SKM-1 (cell line): ENCODE measurements at regions not wholly inside any gene's neighbourhood (a gene's known extent, or its start where the extent isn't known, plus 50 kb on each side); places are given as distances from the start of the nearest gene placed in this dataset.

ENCODE experiments used
- DNase-seq: peaks from one replicate; lab custom pipeline; 2025; ENCODE audit not compliant: unreplicated experiment; lab: John Stamatoyannopoulos, UW

DNA sequence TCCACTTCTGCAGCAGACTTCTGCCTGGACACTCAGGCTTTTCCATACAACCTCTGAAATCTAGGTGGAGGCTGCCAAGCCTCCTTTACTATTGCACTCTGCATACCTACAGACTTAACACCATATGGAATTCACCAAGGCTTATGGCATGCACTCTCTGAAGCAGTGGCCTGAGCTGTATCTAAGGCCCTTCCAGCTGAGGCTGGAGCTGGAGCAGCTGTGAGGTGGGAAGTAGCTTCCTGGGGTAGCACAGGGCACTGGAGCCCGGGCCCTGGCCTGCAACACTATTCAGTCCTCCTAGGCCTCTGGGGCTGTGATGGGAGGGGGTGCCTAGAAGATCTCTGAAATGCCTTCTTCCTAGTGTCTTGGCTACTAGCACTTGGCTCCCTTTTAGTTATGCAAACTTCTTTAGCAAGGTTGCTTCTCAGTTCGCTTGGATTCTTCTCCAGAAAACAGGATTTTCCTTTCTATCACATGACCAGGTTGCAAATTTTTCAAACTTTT is 186.6 kb upstream of the RORA start:
- DNase-seq, result no peak

DNA sequence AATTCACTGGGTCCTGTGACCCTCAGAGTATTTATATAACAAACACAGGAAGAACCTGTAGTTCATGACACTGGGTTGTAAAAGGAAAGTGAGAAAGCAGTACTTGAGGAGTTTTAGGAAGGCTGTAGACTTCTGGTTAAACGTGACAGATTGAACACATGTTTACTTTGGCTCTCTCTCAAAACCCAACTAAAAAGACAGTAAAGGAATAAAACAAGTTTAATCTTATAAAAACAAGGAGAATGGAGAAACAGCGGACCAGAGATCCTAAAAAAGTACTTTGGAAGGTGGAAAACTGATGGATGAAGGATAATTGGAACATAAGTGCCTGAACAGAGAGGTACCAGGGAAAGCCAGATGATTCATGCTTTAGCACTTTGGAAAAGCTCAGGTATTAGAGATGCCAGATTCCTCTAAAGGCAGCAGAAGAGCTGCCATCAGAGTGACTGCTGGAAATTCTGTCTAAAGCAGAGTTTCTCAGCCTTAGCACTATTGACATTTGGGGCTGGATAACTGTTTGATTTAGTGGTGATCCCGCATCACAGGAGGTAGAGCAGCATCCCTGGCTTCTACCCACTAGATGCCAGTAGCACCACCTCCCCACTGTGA is 182.9 kb upstream of the RORA start:
- no peak for DNase-seq

DNA sequence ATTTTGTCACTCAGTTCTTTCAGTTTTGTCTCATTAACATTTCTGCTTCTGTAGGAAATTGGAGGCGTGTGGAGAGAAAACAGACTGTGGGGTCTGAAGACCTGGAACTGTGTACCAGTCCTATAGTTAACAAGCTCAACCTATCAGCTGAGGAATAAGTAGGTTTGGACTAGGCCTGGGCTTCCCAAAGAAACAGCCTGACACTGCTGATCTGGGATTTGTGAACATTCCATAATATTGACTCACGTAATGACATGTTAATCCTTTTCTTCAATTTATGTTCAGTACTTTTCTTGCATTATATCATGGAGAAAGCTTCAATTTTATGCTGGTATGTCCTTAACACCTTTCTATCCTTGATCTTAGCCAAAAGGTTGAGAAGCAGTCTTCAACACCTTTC is 181.6 kb upstream of the RORA start:
- DNase-seq, result no peak

DNA sequence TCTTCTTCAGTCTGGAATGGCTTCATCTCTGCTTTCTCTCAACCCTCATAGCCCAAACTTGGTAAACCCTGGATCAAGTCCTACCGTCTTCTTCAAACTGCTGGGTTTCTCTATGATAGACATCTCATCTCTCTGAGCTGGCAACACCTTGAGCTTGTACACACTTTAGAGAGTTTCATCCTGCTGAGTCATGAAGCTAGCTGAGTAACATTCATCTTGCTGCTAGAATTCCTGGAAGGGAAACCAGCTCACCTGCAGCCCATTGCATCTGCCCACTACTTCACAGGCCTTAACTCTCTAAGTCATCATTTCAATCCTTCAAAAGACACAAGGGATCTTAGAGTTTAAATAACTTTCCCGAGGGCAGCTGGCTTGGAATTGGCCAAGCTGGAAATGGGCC is 175.5 kb upstream of the RORA start:
- no peak for DNase-seq

DNA sequence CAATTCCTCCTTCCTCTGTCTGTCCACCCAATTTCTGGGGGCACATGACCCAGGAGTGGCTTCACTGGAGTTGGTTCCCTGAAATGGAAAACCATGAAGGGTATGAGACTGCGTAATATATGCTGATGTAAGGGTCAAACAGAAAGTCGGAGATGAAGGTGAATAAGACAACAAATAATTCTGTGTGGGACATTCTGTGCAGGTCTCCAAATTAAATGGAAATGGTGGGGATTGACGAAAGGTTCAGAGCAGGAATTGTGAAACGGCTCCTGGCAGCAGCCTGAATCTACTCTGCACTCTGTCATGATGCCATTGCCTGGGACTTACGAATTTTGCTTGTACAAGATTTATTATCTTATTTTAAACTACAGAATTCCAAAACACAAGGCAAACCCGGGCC is 174.8 kb upstream of the RORA start:
- DNase-seq, result no peak

DNA sequence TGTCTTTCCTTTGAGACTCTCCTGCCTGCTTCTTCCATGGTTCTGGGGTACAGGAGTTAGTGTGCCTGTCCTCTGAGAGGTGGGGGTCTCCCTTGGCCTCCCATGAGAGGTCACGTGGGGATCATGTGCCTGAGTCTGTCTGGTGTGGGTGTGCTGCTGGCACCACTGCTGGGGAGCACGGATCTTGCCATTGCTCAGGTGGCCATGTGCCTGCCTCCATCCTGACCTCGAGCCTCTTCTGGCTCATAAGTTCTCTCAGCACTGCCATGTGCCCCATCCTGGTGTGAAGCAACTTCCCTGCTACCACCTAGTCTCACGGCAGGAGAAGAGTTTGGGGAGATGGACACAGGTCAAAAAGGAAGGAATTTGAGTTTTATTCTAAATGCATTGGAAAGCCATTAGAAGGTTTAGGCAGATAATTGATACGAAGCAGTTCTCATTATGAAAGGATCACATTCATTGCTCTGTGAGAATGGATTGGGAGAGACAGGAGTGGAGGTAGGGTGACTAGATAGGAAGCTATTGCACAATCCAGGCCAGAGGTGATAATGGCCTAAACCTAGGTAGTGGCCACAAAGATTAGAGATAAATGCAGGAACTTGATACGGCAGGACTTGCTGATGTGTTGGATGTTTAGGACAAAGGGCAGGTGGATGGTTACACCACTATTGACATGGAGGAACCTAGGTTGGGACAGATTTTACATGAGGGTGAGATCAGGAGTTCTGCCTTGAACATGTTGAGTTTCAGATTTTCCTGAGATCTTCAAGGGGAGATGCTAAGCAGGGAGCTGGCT is 173.0 kb upstream of the RORA start:
- DNase-seq, result no peak

DNA sequence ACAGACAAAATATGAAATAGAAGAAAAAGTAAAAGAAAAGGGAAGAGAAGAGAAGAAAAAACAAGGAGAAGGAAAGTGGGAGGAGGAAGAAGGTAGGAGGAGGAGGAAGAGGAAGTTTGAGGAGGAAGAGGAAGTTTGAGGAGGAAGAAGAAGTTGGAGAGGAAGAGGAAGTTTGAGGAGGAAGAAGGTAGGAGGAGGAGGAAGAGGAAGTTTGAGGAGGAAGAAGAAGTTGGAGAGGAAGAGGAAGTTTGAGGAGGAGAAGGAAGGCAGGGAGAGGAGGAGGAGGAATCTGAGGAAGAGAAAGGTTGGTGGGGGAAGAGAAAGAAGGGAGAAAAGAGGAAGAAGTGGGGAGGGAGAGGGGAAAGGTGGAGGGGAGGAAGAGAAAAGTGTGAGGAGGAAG is 169.2 kb upstream of the RORA start:
- no peak for DNase-seq

DNA sequence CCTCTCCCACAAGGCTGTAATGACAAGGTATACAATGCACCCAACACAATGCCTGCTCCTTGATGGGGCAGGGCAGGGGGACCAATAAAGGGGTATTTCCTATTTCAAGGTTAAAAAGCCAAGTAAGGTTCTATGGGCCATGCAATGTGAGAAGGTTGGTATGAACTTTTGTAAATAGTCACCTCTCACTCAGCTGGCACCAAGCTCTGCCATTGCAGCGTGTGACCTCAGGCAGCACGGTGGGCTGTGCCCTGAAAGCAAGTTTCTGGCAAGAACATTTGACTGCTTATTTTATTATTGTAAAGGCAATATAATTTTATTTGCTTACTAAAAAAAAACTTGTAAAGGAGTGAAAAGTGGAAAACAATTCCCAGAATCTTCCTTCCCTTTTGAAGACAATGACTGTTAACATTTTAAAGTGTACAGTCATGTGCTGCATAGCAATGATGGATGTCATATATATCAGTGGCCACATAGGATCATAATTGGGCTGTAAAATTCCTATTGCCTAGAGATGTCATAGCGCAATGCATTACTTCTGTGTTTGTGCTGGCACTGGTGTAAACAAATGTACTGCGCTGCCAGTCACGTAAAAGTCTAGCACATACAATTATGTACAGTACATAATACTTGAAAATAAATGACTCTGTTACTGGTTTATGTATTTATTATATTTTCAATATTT is 167.3 kb upstream of the RORA start:
- no peak for DNase-seq

DNA sequence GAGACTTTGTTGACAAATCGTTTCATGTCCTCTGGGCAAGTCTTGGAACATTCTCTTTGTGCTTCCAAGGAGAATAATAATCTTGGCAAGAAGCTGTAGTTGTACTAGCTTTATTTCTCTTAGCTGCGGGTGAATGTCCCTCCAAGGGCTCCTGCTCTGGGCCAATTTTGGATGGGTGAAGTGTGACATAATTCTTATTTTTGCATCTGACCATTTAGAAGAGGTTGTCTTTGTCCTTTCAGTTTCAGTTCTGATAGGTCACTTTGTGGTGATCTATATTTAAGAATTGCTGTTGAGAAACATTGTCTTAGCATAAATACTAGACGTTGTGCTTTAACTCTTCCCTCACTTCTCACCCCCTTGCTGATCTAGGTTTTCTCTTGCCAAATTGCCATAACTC is 164.8 kb upstream of the RORA start:
- no peak for DNase-seq

DNA sequence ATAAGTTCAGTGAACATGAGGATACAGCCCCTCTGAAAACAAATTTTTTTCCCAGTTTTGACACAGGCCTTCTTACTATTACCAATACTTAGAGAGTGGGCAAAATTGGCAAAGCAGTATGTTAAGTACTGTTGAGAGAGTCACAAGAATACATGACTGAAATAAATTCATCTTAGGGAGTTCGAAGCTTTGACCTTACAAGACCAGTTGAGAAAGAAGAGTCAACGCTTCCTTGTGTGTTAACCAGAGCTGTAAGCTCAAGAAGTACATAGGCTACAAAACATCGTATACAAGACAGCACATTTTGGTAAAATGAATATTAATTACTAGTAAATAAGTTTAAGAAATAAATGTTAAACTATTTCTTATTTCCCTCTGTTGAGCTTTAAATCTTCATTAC is 164.4 kb upstream of the RORA start:
- no peak for DNase-seq

DNA sequence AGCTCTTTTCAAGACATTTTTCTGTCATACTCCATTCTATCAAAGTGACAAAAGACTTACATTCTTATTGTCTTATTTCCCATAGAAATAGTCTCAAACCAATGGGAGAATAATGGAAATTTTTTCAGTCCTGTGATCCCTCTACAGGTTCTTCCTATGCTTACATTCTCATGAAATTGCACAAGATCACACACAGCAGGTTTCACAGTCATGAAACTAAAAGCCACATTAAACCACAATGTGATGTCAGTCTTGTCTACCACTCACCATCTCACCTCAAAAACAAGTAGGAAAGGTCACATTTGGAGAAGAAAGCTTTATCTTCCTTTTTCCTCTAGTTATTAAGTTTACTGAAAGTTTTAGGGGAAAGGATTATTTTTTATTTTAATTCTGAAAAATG is 161.0 kb upstream of the RORA start:
- no peak for DNase-seq

DNA sequence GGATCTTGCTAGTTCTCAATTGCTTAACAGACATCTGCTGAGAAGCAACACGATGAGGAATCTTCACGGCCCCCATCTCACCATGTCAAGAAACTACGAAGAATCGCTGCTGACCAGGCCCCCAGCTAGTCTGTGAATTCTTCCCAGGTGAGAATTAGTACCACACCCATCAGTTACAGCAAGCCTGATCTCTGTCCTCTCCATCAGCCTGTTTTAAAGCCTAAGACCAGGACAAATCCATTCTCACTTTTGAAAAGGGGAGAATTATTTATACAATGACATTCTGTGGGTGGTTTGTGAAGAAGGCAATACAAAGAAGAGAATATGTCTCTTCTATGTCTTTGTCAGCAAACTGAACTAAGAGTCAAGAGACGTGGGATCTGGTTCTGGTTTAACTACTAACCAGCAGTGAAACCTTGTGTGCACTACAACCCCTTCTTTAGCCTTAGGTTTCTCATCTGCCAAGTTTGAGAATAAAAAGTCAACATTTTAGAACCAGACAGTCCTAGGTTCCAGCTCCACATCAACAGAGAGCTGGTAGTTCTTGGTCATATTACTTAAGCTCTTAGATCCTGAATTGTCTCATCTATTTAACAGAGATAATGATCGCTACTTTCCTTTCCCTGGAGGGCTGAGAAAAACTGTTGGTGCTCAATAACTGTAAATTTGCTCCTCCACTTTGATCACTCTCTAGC is 160.4 kb upstream of the RORA start:
- no peak for DNase-seq

DNA sequence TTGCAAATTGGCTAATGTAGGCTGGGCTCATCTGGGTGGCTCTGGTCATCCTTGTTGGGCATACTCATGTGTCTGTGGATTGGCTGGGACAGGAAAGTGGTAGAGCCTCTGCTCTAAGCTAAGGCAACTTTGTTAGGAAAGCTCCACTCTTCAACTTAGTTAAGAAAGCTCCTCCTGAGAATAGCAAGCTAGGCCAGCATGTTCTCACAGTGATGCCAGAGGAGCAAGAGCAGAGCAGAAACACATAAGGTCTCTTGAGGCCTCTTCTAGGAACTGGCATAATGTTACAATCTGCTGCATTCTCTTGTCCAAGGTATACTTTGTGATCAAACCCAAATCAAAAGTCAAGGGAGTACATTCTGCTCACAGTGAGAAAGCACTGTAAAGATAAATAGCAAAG is 158.6 kb upstream of the RORA start:
- no peak for DNase-seq

DNA sequence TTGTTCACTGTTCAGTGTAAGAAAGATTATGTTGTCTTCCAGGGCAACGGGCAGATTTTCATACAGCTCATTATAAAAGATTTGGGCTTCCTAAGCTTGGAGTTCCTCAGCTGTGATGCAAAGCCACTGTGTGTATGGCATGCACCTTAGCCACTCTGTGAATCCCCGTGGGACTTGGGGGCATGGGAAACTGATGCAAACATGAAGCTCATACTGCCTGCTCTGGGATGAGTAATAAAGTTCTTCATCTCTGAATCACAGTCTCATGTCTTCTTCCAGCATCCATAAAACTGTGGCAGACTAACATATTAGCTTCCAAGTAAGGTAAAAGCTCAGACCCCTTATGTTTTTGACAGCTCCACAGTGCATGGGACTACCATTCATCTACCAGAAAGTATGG is 154.3 kb upstream of the RORA start:
- no peak for DNase-seq

DNA sequence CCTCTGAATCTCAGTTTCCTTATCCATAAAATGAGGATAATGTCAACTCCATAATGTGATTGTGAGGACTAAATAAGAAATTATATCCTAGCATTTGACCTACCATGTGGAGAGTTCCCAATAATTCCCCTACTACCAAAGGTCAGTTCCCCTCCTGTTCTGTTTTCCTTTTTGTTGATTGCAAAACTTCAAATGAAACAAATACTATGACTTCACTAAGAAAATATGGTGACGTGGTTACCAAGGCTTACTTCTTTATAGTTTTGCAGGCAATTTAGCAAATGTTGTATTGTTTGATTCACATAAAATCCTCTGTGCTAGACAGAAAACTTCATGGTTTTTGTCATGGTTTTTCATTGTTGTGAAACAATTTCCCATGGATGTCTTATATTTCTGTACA is 153.8 kb upstream of the RORA start:
- no peak for DNase-seq

DNA sequence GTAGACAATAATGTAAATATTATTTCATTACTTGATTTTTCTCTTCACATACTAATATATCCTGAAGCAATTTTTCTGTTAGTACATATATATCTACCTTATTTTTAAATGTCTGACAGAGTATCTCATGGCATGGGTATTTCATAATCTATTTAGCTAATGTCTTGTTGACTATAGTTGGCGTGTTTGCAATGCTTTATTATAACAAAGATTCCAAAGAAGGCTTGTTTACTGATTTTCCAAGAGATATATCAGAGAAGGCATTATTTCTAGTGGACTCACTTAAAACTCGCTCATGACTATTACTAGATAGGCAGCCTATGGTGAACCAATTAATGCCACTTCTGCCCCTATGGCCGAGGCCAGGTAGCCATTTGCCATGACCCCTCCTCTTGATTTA is 152.4 kb upstream of the RORA start:
- no peak for DNase-seq

DNA sequence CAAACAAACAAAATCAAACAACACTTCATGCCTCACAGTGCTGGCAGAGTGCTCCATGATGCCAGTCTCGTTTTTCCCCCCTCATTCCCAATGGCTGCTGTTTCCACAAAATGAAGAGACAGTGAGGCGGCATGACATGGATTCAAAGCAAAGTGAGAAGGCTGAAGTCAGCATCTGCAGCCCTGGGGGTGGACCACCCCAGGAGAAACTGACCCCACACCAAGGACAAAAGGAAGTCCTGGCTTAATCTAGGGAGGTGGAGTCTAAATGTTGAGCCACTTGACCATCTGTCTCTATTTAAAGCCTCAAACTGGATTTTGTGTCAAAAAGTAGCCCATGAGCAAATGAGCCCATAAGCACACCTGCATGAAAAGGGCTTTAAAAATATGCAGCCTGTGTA is 151.2 kb upstream of the RORA start:
- no peak for DNase-seq

DNA sequence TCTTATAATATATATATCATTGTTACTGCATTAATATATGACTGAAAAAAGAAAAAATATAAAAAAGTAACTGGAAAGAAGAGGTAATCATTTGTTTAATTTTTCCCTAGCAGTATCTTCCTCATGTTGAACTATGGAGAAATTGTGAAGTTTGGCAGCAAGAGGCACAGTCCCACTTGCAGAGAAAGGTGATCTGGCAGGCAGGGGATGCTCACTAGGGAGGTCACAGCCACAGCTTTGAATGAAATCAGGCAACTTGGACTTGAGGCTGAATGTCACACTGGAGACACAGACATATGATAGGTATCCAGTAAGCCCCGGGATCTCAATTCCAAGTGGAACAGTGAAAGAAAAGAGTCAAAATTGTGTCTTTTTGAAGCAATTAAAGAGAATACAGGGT is 149.9 kb upstream of the RORA start:
- DNase-seq, result no peak

DNA sequence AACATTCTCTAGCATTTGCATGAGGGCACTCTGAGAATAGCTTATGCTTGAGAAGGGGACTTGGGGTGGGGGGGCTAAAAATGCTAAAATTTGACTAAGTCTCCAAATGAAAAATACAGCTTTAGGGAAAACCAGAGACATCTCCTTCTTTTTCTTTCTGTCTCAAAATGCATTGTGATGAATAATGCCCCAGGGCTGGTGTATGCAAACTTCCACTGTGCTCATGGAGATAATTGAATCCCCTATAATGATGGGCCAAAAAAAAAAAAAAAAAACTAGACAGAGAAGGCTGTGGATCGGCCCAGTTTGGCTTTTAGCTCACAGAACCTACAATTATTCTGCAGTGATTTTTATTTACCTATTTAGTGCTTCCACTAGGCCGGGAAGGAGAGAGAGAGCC is 147.9 kb upstream of the RORA start:
- DNase-seq, result no peak

DNA sequence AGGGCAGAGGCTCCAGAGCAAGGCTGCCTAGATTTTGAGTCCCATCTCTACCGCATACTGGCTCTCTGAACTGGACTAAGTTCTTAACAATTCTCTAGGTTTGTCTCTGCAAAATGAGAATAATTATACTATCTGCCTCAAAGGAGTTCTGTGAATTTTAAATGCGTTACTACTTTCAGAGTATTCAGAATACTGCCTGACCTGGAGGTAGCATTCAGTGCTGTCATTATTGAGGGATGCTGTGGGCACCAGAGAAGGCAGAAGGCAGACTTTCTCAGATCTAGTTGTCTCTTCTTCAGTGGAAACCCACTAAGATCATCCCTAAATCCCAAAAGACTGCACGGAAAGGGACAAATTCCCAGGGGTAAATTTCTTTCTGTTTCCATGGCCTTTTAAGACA is 147.4 kb upstream of the RORA start:
- no peak for DNase-seq

DNA sequence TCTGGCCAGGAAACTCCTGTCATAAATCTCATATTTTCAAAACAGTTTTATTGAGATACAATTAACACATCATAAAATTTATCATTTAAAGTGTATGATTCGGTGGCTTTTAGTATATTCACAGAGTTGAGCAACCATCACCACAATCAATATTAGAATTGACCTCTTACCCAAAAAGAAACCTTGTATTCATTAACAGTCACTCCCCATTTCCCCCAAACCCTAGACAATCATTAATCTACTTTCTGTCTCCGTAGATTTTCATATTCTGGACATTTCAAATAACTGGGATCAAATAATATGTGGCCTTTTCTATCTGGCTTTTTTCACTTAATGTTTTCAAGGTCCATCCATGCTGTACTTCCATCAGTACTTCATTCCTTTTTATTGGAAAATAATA is 145.7 kb upstream of the RORA start:
- DNase-seq, result no peak

DNA sequence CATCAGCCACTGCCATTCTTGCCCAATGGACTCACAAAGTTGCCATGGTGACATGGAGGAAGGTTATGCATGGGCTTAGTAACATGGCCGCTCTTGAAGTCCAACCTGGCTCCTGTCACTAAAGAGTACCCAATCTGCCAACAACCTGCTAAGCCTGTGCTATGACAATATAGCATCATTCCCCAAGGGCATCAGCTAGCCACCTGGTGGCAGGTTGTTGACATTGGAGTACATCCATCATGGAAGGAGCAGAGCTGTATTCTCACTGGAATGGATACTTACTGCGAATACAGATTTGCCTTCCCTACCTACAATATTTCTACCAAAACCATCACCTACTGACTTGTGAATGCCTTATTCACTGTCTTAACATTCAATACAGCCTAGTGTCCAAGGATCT is 138.9 kb upstream of the RORA start:
- no peak for DNase-seq
